ENCODE measurements at regions not wholly inside any gene's neighbourhood (a gene's known extent, or its start where the extent isn't known, plus 50 kb on each side); places are given as distances from the start of the nearest gene placed in this dataset.

- in situ Hi-C loops (cut with MboI; ENCODE audit: low pct_unique_long_range_greater_than_20kb, low sequenced_read_pairs, unreplicated experiment), result no loop called here
- no peak for DNase-seq (ENCODE audit: low spot score)
- TF ChIP-seq, protein P1, sequence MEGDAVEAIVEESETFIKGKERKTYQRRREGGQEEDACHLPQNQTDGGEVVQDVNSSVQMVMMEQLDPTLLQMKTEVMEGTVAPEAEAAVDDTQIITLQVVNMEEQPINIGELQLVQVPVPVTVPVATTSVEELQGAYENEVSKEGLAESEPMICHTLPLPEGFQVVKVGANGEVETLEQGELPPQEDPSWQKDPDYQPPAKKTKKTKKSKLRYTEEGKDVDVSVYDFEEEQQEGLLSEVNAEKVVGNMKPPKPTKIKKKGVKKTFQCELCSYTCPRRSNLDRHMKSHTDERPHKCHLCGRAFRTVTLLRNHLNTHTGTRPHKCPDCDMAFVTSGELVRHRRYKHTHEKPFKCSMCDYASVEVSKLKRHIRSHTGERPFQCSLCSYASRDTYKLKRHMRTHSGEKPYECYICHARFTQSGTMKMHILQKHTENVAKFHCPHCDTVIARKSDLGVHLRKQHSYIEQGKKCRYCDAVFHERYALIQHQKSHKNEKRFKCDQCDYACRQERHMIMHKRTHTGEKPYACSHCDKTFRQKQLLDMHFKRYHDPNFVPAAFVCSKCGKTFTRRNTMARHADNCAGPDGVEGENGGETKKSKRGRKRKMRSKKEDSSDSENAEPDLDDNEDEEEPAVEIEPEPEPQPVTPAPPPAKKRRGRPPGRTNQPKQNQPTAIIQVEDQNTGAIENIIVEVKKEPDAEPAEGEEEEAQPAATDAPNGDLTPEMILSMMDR (IDR thresholded peaks at IDR 0.05; ENCODE audit: extremely low read depth, insufficient read depth, missing control alignments), result no peak
Measured at GRCh38 chr11:103661185-103661584, 375.3 kb upstream of the DDI1 start.

- DNase-seq (ENCODE audit: low spot score), result no peak
- in situ Hi-C loops (cut with MboI; ENCODE audit: low pct_unique_long_range_greater_than_20kb, low sequenced_read_pairs, unreplicated experiment), result no loop called here
- TF ChIP-seq, protein P1 (IDR thresholded peaks at IDR 0.05; ENCODE audit: extremely low read depth, insufficient read depth, missing control alignments), result no peak
Measured at GRCh38 chr11:103661991-103662390, 374.4 kb upstream of the DDI1 start.

DNA sequence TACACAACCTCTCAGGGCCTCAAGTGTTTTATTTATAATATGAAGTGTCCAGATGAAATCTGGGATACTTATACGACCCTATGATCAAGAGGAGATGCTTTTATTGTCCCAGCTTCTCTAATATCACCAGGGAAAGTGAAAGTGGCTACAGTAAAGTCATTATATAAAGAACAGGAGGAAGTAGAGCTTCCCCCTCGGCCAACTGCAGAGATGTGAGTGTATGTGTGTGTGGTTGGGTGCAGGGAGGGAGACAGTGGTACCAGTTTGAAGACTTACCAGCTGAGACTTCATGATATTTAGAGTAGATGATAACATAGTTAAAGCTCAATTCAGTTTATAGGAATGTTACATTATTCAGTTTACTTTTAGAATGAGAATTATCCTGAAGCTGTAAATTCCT, 373.6 kb upstream of the DDI1 start:
- DNase-seq (ENCODE audit: low spot score), result no peak
- TF ChIP-seq, protein P1 (IDR thresholded peaks at IDR 0.05; ENCODE audit: extremely low read depth, insufficient read depth, missing control alignments), result no peak
- in situ Hi-C loops (cut with MboI; ENCODE audit: low pct_unique_long_range_greater_than_20kb, low sequenced_read_pairs, unreplicated experiment), result no loop called here

DNA sequence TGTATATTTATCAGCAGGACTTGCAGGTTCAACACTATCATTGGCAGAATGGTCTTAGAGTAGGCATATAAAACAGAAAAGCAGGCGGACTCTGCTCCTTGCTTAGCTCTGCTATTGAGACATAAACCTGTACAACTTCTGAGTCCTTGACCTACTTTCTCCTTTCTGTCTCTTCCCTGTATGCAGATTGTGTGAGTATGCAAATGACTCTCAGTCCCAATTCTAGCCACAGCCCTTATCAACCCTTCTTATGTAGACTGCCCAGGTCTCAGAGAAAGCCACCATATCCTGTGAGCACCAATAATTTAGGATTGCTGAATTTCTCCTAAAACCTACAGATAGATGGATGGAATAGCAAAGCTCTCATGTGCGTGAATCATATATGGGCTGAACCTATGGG, 367.6 kb upstream of the DDI1 start:
- TF ChIP-seq, protein P1 (IDR thresholded peaks at IDR 0.05; ENCODE audit: extremely low read depth, insufficient read depth, missing control alignments), result no peak
- DNase-seq (ENCODE audit: low spot score), result no peak
- in situ Hi-C loops (cut with MboI; ENCODE audit: low pct_unique_long_range_greater_than_20kb, low sequenced_read_pairs, unreplicated experiment), result no loop called here

DNA sequence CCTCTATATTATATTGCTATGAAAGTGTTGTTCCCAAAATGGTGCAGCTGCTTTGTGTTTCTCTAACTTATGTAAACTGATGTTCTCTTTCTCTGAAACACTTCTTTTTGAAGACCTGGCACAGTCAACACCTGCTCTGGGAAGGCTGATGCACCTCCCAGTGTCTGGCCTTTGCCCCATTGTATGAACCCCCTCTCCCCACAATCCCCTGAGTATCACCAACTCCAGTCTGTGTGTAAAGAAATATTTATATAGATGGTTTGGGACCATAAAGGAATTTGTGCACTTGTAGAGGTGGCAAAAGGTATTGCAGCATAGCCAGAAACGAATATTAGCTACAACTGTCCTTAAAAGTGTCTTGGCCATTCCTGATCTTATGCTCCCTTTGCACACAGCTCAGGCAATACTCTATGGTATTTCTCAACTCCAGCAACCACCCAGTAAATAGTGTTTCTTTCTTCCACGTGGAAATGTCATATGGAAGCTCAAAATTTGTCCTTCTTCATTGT, 365.2 kb upstream of the DDI1 start:
- TF ChIP-seq, protein P1 (IDR thresholded peaks at IDR 0.05; ENCODE audit: extremely low read depth, insufficient read depth, missing control alignments), result no peak
- in situ Hi-C loops (cut with MboI; ENCODE audit: low pct_unique_long_range_greater_than_20kb, low sequenced_read_pairs, unreplicated experiment), result no loop called here
- no peak for DNase-seq (ENCODE audit: low spot score)

DNA sequence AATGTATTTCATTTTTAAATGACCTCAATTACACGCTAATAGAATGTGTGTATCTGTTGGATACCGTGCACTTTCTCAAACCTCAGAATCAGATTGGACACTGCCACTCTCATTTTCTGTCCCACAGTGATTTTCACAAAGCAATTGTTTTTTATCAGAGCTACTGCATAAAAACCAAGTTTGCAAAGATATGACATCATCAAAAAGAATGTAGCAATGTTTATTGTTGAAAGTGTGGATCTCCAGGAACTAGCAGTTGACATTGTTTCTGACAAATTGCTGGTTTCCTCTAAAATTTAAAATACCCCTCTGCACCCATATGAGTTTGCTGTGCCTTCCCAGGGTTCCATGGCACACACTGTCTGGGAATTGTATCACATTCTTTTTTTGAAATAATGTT, 362.7 kb upstream of the DDI1 start:
- TF ChIP-seq, protein P1 (IDR thresholded peaks at IDR 0.05; ENCODE audit: extremely low read depth, insufficient read depth, missing control alignments), result no peak
- in situ Hi-C loops (cut with MboI; ENCODE audit: low pct_unique_long_range_greater_than_20kb, low sequenced_read_pairs, unreplicated experiment), result no loop called here
- DNase-seq (ENCODE audit: low spot score), result no peak

DNA sequence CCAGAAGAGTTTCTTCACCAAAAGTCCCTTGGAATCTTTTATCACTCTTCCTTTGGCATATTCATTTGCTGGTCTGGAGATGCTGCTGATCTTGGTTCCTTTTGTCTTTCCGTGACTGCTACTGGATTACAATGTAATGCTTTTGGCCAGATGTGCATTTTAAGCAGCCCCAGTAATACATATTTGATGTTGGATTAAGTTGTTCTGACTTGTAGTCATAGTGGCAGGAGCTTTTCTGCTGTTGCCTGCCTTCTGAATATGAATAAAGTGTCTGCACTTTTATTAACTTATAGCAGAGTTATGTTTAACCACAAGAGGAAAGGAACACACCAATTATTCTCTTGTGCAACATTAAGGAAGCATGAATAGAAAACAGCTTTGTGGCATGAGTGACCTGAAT, 360.0 kb upstream of the DDI1 start:
- TF ChIP-seq, protein P1 (IDR thresholded peaks at IDR 0.05; ENCODE audit: extremely low read depth, insufficient read depth, missing control alignments), result no peak
- in situ Hi-C loops (cut with MboI; ENCODE audit: low pct_unique_long_range_greater_than_20kb, low sequenced_read_pairs, unreplicated experiment), result no loop called here
- DNase-seq (ENCODE audit: low spot score), result no peak
